Heart left ventricle (tissue), 16 donors: ENCODE measurements at regions not wholly inside any gene's neighbourhood (a gene's known extent, or its start where the extent isn't known, plus 50 kb on each side); places are given as distances from the start of the nearest gene placed in this dataset.

Source experiments
- ATAC-seq, 4 donors: fragments of 200-7000 bp; cut with Tn5 transposase; one replicate each; pipeline ENCODE4 v1.9.1; 2020 to 2022; ENCODE audit warnings: moderate library complexity in 4 of 4, mild to moderate bottlenecking in 3 of 4, moderate number of reproducible peaks in 1 of 4
- DNase-seq, 5 donors: peaks; one replicate each; pipeline ENCODE4 v3.0.0-alpha.2; 2020
- H3K27ac ChIP-seq, 12 donors: fragments of 200-600 bp; sonication (generic) in 4 of 12; one replicate each; pipeline versions ENCODE4 v1.5.0 to v1.8.0; 2016 to 2022; ENCODE audit warnings: mild to moderate bottlenecking in 2 of 12
- H3K27me3 ChIP-seq, 9 donors: fragments of 200-600 bp; sonication (generic) in 2 of 9; one replicate each; pipeline versions ENCODE4 v1.5.1 to v1.8.0; 2016 to 2022; ENCODE audit warnings: mild to moderate bottlenecking in 3 of 9
- H3K36me3 ChIP-seq, 9 donors: fragments of 200-600 bp; sonication (generic) in 2 of 9; one replicate each; pipeline versions ENCODE4 v1.5.0 to v1.8.0; 2018 to 2022; ENCODE audit warnings: mild to moderate bottlenecking in 2 of 9
- H3K4me1 ChIP-seq, 12 donors: fragments of 200-600 bp; sonication (generic) in 4 of 12; one replicate each; pipeline versions ENCODE4 v1.5.0 to v1.8.0; 2016 to 2022; ENCODE audit warnings: mild to moderate bottlenecking in 3 of 12
- H3K4me3 ChIP-seq, 12 donors: fragments of 200-600 bp; sonication (generic) in 4 of 12; one replicate each; pipeline versions ENCODE4 v1.5.0 to v1.8.0; 2017 to 2022; ENCODE audit warnings: mild to moderate bottlenecking in 9 of 12, moderate library complexity in 4 of 12
- H3K9me3 ChIP-seq, 12 donors: fragments of 200-600 bp; sonication (generic) in 4 of 12; one replicate each; pipeline versions ENCODE4 v1.5.0 to v1.8.0; 2016 to 2022; ENCODE audit warnings: mild to moderate bottlenecking in 1 of 12
- CTCF ChIP-seq, 12 donors: fragments of 200-600 bp; sonication (generic) in 4 of 12; IDR thresholded peaks; one replicate each; pipeline versions ENCODE4 v1.5.0 to v1.8.0; 2018 to 2022; ENCODE audit warnings: antibody characterized with exemption in 12 of 12, mild to moderate bottlenecking in 5 of 12
- POLR2A ChIP-seq, 2 donors: fragments of 450-650 bp; IDR thresholded peaks; one replicate each; pipeline ENCODE4 v1.6.1; 2017; ENCODE audit warnings: antibody characterized with exemption in 2 of 2, mild to moderate bottlenecking in 2 of 2, moderate library complexity in 2 of 2
- WGBS, 4 donors: extraction: QIAGEN DNeasy Blood & Tissue Kit in 2 of 4; methylation state at CpG; one replicate each; pipeline versions ENCODE4 v1.1.5 to v1.1.7; 2013 to 2018; 5-methylcytosine and 5-hydroxymethylcytosine counted together
- intact Hi-C, 10 donors: fragments of 100-400 bp; cut with DNase I; formaldehyde crosslinking; loops; one replicate each; pipeline versions ENCODE4 v1.11.1 to v1.14.2; 2022
- donor health status: ischemic (EF 13 %, LVEDD 7.1; RV severe dilation, severe dysfunction).
- donor health status: healthy with polysubstance abuse.
- donor health status: DM: no; HTN: yes; CAD: no.
- donor health status: DM: no; HTN: no; CAD: no.
- donor health status: ischemic (EF 25% LVEDD 6.9; RV normal size, moderate dysfunction).
- donor health status: ischemic (EF 25% LVEDD 5.7; RV mildly dilated, moderate dysfunction).
- donor health status: healthy.
- donor health status: DM: yes; HTN: yes; CAD: no.
- donor health status: ischemic (EF 35%, LVEDD 5.7; RV mildly dilated, moderate dysfunction).
- donor health status: nonischemic (EF 11% LVEDD 7.7; RV severe dilation, severe dysfunction).
- donor health status: DM: yes; HTN: yes; CAD: no.
- donor health status: PGD.
- donor health status: ischemic (EF 29% LVEDD 5.4; RV normal size, mild dysfunction).
- donor health status: nonischemic (EF 23%, LVEDD 6.1; RV moderate dilation, normal function).

- ATAC-seq (no peak), DNase-seq (no peak)
- Histone ChIP-seq H3K4me1 (peaks cover 4 to 31% (median 14%) of the 10 kb centered on the region in 12 donors), H3K4me3 (no peak overlapping the region), H3K27ac (no peak overlapping the region), H3K9me3 (no peaks in the 10 kb centered on the region), H3K27me3 (no peaks in the 10 kb centered on the region), H3K36me3 (no peaks in the 10 kb centered on the region)
- WGBS, 4 donors = 45 to 83% (median 57%) methylated on average over 1 of the region's 1 CpG
- TF ChIP-seq POLR2A (IDR thresholded peaks at IDR 0.05) (no peak), CTCF (IDR thresholded peaks at IDR 0.05) (no peak)
- intact Hi-C loops = no loop called here
Observed at GRCh38 chr3:16090024-16090423, 84.5 kb upstream of the GALNT15 start.

GRCh38 chr3:16090706-16091105 is 83.8 kb upstream of the GALNT15 start:
- H3K27ac ChIP-seq = no peak overlapping the region
- intact Hi-C loops = no loop called here
- H3K9me3 ChIP-seq = no peaks in the 10 kb centered on the region

GRCh38 chr3:16092923-16093322 is 81.6 kb upstream of the GALNT15 start:
- intact Hi-C loops = no loop called here
- H3K36me3 ChIP-seq = no peaks in the 10 kb centered on the region
- peaks cover 0 to 13% (median 0%) of the 10 kb centered on the region in 12 donors for H3K4me1 ChIP-seq
- H3K27me3 ChIP-seq = no peaks in the 10 kb centered on the region
- ATAC-seq (no peak), DNase-seq (no peak)
- H3K4me3 ChIP-seq = no peak overlapping the region
- no peaks in the 10 kb centered on the region for H3K9me3 ChIP-seq
- no peak for TF ChIP-seq CTCF (IDR thresholded peaks at IDR 0.05)
- TF ChIP-seq POLR2A (IDR thresholded peaks at IDR 0.05) = no peak
- WGBS, 4 donors = 76 to 87% (median 85%) methylated on average over 5 of the region's 5 CpGs
- H3K27ac ChIP-seq = no peak overlapping the region

More at GRCh38 chr3:16090706-16091105, 83.8 kb upstream of the GALNT15 start:
- no peak for TF ChIP-seq POLR2A (IDR thresholded peaks at IDR 0.05)
- TF ChIP-seq CTCF (IDR thresholded peaks at IDR 0.05) = no peak
- H3K27me3 ChIP-seq = no peaks in the 10 kb centered on the region
- no peaks in the 10 kb centered on the region for H3K36me3 ChIP-seq
- H3K4me3 ChIP-seq = no peak overlapping the region
- DNase-seq (no peak), ATAC-seq (no peak)
- peaks cover 0 to 24% (median 8%) of the 10 kb centered on the region in 12 donors for H3K4me1 ChIP-seq

- no peak for TF ChIP-seq CTCF (IDR thresholded peaks at IDR 0.05)
- TF ChIP-seq POLR2A (IDR thresholded peaks at IDR 0.05) = no peak
- no peaks in the 10 kb centered on the region for H3K9me3 ChIP-seq
- intact Hi-C loops = no loop called here
- peaks cover 0 to 23% (median 0%) of the 10 kb centered on the region in 12 donors for H3K4me1 ChIP-seq
- peak overlapping the region in 2 of 12 donors; percentile 53 to 85 for H3K27ac ChIP-seq
- no peaks in the 10 kb centered on the region for H3K27me3 ChIP-seq
- no peak for DNase-seq
- H3K4me3 ChIP-seq = no peak overlapping the region
- no peak for ATAC-seq
- 81 to 87% (median 83%) methylated on average over 14 of the region's 14 CpGs for WGBS, 4 donors
- H3K36me3 ChIP-seq = no peaks in the 10 kb centered on the region
Observed at GRCh38 chr3:16101295-16102186, 72.9 kb upstream of the GALNT15 start.
